Fibroblast of skin of left biceps (primary cell): ENCODE measurements at regions not wholly inside any gene's neighbourhood (a gene's known extent, or its start where the extent isn't known, plus 50 kb on each side); places are given as distances from the start of the nearest gene placed in this dataset.
"Not testable (repeated sequence)": the region's sequence is repeated elsewhere in the genome, so short reads cannot be mapped to it uniquely, and the experiment has no call there.

Source experiments
- DNase-seq, 2 experiments: peaks; one replicate each; pipeline ENCODE4 v3.0.0-alpha.2; 2013; ENCODE audit warnings: low read depth in 2 of 2

DNA sequence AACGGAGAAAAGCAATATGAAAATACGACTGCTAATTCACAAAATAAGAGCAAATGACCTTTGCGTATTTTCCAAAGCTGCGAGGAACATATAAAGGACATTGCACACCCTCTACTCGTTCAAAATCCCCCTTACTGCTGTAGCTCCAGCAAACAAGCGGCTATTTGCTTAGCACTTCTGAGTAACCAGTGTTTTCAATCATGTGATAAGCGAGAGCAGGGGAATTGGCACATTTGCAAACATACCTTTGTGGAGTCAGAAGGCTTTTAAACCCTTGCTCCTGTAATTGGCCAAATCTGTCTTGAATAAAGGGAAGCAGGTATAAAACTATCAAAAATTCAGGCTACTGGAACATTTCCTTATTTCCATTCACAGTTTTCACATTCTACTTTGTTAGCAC lies 610.2 kb downstream of the UBE2NL start:
- DNase-seq = no peak

DNA sequence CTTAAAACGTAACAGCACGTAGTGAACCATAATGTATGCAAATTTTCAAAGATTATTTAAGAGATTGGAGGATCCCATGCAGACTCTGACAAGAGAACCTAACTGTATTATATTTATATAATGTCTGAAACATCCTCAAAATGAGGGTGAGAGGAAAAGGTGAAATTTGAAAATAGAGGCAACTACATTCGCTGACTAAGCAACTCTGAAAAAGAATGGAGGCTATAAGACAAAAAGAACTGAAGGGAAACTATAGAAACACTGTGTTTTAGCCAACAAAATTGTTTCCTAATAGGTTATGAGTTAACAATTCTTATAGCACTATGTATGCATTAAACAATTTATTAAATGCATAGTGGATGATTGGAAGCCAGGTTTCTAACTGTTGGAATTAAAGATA lies 648.0 kb downstream of the UBE2NL start:
- no peak for DNase-seq

DNA sequence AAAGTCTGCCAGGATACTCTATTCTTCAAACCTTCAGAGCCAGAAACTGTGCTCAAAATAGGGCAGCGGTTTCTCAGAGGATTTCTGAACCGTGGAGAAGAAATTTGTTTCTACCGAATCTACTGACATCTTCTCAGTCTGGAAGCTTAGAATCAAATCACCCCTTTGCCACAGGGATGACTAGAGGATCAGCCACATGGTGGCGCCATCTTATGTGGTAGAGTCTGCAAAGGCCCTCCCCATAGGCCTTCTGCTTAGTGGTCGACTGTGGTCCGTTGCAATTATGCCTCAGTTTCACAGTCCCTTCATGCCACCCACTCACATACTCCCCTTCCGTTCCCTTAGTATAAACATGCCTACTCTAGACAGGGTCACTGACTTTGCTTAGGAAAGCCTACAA lies 680.7 kb upstream of the SPANXN1 start:
- no peak for DNase-seq

DNA sequence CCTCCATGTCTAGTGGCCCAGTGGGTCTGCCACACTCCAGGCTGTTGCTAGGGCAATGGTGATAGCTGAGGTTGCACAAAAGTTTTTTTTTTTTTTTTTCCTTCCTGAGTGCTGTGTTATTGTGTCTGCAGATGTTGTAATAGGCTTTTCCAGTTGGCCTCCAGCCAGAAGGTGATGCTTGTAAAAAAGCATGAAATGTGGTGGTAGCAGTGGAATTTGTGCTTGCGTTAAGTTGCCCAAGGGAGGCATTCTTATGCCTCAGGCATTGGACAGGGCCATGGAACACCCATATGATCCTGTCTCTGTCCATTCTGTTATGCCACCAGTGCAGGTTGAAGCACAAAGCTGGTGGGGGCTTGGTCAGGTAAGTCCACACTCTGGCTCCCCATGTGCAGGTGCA lies 660.5 kb upstream of the SPANXN1 start:
- no peak for DNase-seq

DNA sequence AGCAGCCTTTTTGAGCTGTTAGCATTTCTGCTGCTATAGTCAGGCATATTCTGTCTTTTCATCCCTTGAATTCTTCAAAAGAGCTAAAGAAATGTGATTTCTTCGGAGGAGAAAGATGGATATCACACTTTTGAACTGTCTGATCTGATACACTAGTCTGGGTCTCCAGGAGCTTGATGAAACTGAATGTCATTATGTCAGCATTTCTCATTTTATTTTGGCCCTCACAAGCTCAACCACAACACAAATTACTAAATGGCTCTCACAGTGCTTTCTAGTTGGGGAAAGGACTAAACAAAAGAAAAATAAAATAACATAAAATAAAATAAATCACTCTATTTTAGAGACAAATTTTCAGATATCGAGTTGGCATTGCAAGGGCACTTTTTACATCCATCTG lies 655.3 kb upstream of the SPANXN1 start:
- no peak for DNase-seq

DNA sequence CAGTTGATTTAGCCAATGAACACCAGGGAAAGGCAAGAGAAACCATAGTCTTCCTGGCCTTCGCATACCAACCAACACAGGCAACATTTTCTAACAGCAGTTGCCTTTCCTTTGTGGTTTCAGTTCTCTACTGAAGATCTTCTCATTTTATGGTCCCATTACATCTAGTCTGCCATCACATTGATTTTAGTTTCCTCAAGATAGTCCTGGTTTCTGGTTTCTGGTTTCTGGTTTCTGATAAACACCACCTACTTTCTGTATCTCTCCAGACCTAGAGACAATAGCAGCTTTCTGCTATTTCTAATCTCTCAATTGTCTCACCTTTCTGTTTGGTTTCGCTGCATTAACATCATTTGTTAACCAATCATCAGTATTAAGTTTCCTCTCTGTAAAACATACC lies 646.3 kb upstream of the SPANXN1 start:
- no peak for DNase-seq

DNA sequence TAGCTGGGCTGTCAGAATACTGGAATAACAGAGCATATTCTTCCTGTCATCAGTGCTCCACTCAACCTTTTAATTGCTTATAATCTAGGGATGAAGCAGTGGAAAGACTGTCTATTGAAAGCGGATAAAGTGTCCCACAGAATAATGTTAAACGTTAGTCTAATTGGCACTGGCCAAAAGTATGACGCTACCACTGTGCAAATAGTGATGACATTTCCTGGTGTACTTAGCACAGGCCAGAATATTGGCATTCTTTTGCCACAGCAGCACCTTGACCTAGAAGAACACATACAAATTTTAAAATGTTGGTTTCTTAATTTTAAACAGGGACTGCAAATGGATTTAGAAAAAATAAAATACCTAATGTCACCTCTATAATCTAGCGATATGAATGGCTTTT lies 635.2 kb upstream of the SPANXN1 start:
- no peak for DNase-seq

DNA sequence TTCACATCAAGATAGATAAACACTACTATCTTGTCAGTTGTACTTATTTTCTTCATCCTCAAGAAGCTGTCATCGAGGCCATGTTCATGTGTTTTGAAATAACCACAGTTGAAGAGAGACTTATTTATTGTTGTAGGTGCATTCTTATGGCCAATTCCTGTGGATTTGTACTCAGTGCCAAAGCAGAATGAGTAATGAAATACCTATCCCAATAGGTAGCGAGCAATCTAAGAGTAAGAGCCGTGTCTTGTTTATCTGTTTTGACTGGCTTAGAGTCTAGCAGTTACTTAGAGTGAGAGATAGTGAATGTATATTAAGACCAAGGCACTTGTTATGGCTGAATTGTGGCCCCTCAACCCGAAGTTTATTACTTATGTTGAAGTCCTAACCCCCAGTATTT lies 631.0 kb upstream of the SPANXN1 start:
- no peak for DNase-seq

DNA sequence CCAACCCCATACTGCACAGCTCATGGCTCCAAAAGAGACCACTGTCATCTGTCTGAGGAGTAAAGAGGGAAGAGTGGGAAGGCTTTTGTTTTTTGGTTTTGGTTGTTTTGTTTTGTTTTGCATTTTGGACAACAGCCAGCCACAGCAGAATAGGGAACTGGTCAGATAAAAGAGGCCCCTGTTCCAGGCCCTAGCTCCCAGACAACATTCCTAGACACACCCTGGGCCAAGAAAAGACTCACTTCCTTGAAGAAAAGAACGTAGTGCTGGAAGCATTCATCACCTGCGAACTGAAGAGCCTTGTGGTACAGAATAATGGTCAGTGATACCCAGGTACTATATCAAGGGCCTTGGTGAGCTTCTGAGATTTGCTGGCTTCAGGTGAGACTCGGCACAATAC lies 619.4 kb upstream of the SPANXN1 start:
- DNase-seq = no peak

DNA sequence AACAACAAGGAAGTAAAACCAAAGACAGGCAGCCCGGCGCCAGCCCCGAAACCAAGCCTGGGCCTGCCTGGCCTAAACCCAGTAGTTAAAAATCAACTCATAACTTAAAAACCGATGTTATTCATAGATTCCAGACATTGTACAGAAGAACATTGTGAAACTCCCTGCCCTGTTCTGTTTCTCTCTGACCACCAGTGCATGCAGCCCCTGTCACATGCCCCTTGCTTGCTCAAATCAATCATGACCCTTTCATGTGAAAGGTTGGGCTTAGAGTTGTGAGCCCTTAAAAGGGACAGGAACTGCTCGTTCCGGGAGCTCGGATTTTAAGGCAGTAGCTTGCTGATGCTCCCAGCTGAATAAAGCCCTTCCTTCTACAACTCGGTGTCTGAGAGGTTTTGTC lies 612.9 kb upstream of the SPANXN1 start:
- not testable (repeated sequence) for DNase-seq

DNA sequence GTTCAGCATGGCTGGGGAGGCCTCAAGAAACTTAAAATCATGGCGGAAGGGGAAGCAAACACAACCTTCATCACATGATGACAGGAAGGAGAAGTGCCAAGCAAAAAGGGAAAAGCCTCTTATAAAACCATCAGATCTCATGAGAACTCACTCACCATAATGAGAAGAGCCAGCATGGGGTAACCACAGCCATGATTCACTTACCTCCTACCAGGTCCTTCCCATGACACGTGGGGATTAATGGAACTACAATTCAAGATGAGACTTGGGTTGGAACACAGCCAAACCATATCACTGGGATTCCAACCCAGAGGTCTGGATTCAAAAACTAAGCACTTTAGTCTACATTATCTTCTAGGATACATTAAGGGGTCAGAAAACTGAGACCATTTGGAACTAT lies 609.6 kb upstream of the SPANXN1 start:
- no peak for DNase-seq

DNA sequence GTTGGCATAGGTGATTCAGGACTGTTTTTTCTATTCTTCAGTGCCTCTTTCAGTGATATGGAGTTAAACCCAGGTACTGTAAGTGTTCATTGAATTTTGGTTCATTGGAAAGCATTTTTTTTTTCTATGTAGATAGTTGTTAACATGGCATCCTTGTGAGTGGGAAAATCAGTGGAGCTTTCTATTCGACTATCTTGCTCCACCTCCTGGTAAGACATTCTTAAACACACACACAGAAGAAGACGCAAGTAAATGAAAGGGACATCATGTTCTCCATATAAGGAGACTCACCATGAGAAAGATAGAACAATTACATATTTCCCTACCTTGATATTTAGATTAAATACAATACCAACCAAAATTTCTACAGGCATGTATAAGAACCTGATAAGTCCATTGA lies 598.5 kb upstream of the SPANXN1 start:
- DNase-seq = no peak

DNA sequence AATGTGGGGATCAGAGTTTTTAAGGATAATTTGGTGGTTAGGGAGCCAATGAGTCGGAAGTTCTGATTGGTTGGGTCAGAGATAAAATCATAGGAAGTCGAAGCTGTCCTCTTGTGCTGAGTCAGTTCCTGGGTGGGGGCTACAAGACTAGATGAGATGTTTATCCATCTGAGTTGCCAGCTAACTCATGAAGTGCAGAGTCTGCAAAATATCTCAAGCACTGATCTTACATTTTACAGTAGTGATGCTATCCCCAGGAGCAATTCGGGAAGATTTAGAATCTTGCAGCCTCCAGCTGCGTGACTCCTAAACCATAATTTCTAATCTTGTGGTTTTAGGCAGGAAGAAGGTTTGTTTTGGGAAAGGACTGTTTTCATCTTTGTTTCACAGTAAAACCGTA lies 565.8 kb upstream of the SPANXN1 start:
- no peak for DNase-seq

DNA sequence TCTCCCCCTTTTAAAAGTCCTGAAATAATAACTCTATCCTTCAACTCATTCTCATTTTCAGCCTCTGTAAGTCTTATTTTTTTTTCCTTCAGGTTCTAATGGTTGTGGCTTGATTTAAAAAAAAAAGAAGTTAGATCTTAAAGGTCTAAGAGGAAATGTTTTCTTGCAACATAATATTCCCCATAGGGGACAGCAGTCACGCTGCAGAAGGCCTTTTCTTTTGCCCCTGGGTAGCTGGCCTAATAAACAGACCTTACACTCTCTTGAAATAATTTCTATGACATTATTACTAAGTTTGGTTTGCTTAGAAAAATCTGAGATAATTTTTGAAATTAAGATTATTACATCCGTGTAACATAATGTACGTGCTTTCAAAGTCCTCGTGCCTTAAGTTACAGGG lies 564.1 kb upstream of the SPANXN1 start:
- DNase-seq = no peak

DNA sequence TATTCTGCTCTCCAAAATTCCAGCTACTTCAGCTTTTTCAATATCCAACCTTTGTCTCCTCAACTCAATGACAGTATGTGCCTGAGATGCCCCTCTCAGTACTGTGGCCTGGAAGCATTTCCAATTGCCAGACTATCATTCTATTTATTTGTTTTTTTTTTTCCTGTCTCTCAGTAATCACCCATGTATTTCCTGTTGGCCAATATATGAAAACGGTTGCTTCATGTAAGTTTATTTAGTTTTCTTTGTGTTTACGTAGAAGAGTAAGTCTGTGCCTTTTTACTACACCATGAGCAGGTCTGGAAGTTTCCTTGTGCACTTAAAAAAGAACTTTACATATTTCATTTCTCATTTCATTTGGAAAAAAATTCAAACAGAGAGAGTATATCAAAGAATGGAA lies 537.5 kb upstream of the SPANXN1 start:
- no peak for DNase-seq

DNA sequence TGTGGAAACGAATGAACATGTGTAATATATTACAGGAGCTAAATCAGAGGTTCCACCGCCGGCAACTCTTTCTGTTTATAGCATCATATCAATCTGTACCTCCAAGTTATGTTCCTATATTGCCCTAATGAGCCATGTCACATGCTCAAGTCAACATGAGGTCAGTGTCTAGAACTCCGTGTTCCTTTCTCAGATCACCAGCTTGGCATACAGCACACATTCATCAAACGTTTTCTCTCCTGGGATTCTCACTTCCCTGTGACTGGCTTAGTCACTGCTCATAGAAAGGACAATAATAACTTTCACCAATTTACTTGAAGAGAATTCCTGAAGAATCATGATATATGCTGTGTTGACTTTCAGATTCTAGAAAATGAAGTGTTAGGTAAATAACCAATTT lies 532.0 kb upstream of the SPANXN1 start:
- DNase-seq = no peak

DNA sequence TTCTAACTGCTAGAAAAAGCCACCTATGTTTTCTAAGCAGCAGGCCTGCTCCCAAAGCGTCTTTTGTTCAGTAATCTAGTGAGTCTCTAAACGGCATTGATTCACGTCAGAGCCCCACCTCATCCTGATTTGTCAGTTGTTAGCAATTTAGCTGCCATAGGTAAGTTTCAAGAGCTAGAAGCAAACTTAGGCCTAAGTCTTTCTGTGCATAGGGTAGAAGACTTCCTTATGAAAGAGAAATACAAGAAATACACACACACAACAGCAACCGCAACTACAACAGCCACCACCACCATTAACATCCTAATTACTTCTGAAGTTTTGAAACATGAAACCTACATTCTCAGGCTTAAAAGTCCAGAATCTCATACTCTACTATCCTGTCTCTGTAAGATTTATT lies 531.1 kb upstream of the SPANXN1 start:
- no peak for DNase-seq

DNA sequence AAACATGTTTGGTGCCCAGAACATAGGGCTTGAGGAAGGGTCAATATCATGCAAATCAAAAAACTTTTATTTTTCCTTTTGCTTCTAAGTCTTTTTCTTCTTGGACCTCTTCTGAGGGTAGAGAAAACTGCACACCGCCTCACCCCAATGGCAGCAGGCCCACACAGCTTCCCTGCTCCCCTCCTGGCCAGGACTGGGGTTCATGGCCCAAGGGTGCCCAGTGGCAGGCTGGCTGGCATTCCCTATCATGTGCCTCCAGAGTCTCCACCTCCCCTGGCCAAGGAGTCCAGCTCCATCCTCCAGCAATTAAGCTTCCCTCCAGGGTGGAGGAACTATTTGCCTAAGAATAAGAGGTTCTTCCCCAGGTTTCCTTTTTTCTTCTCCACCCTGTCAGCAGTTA lies 529.6 kb upstream of the SPANXN1 start:
- DNase-seq = no peak

DNA sequence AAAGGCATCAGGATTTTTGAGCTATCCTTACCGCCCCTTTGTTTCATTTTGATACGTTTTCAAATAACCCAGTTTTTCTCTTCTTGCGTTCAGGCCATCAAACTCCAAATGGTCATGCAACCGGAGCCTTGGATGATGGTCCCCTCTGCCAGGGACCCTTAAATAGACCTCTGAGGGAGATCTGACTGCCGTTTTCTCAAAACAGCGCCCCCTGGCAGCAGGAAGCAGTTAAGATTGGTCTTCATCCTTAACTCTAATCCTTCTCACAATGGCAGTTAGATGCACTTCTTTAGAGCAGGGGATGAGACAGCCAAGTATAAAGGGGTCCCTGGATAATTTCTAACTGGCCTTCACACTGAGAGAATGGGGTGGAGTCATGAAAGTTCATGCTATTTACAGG lies 525.0 kb upstream of the SPANXN1 start:
- DNase-seq = no peak

DNA sequence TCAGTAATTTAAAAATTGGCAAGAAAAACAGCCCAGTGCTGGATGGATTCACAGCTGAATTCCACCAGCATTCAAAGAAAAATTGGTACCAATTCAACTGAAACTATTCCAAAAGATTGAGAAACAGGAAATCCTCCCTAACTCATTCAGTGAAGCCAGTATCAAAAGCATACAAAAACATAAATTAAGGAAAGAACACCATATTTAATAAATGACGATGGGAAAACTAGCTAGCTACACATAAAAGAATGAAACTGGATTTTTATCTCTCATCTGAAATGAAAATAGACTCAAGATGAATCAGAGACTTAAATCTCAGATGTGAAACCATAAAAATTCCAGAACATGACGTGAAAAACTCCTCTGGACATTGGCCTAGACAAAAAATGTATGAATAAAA lies 516.8 kb upstream of the SPANXN1 start:
- peak; percentile 4 to 12 for DNase-seq

DNA sequence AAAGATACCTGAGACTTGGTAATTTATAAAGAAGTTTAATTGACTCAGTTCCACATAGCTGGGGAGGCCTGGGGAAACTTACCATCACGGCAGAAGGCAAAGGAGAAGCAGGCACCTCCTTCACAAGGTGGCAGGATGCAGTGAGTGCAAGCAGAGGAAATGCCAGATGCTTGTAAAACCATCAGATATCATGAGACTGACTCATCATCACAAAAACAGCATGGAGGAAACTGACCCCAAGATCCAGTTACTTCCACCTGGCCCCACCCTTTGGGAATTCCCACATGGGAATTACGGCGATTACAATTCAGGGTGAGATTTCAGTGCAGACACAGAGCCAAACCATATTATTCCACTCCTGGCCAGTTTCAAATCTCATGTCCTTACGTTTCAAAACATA lies 514.7 kb upstream of the SPANXN1 start:
- no peak for DNase-seq

DNA sequence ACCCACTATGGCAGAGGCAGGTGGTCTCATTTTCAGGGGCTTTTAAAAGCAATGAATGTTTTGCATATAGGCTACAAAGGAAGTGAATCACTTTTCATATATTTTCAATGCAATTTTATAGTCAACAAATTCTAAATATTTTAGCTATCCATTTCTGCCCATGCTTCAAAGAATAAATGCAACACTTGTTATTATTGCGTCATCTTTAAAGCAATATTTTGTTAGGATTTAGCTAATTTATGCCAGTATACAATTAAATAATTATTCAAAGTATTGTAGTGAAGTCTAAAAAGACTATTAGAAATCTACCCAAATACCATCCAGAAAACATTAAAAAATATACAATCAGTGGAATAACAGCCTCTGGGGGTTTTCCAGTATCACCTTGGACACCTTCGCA lies 509.1 kb upstream of the SPANXN1 start:
- no peak for DNase-seq

DNA sequence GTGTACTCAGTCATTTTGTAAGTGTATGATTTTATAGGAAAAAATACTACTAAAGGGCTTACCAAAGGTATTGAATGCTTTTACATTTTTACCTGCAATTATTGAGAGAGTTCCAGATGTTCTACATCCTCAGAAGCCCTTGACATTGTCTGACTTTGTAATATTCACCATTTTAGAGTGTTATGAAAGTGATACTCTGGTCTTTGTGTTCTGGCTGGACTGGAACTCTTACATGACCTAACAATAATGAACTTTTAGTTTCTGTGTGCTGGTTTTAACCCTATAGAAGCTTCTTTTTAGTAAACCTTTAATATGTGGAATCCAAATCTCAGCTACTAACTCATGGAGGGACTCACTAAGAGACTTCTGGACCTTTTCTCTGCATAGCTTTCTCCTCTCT lies 478.8 kb upstream of the SPANXN1 start:
- no peak for DNase-seq

DNA sequence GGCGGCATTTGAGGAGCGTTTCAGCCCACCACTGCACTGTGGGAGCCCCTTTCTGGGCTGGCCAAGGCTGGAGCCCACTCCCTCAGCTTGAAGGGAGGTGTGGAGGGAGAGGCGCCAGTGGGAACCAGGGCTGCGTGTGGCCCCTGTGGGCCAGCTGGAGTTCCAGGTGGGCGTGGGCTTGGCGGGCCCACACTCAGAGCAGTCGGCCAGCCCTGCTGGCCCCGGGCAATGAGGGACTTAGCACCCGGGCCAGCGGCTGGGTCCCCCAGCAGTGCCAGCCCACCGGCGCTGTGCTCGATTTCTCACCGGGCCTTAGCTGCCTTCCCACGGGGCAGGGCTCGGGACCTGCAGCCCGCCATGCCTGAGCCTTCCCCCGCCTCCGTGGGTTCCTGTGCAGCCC lies 463.8 kb upstream of the SPANXN1 start:
- not testable (repeated sequence) for DNase-seq

DNA sequence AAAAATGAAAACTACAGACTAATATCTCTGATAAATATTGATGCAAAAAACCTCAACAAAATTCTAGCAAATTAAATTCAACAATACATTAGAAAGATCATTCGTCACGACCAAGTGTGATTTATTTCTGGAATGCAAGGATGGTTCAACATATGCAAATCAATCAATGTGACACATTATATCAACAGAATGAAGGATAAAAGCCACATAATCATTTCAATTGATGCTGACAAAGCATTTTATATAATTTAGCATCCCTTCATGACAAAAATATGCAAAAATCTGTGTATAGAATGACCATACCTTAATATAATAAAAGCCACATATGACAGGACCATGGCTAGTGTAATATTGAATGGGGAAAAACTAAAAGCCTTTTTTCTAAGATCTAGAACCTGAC lies 457.2 kb upstream of the SPANXN1 start:
- DNase-seq = no peak
